HG03108 (cell line): ENCODE measurements at regions not wholly inside any gene's neighbourhood (a gene's known extent, or its start where the extent isn't known, plus 50 kb on each side); places are given as distances from the start of the nearest gene placed in this dataset.
"Not testable (repeated sequence)": the region's sequence is repeated elsewhere in the genome, so short reads cannot be mapped to it uniquely, and the experiment has no call there.

Experiments used
- ATAC-seq: cut with Tn5 transposase; IDR thresholded peaks from one replicate; pipeline ENCODE4 v1.9.1; 2021; ENCODE audit warnings: moderate library complexity; ENCODE audit not compliant: unreplicated experiment

- ATAC-seq, result no peak
These were observed 540.2 kb downstream of the CETN3 start for GRCh38 chr5:89869346-89869745.

DNA sequence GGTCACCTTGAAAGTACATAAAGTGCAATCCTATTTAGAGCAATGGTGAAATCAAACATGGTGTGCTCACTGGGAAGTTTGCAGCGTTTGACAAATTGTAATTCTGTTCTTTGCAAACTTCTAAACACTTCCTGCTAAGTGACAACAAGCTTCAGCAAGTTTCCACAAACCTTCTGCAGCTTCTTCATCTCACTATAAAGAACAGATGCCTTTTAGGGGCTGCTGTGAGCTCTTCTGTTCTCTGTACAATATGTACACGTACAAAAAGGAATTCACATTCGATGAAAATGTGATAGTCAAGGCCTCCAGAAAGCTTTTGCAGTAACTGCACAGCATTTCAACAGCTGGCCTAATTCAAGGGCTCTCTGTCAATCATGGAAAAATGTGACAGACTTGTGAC lies 543.1 kb downstream of the CETN3 start:
- no peak for ATAC-seq

DNA sequence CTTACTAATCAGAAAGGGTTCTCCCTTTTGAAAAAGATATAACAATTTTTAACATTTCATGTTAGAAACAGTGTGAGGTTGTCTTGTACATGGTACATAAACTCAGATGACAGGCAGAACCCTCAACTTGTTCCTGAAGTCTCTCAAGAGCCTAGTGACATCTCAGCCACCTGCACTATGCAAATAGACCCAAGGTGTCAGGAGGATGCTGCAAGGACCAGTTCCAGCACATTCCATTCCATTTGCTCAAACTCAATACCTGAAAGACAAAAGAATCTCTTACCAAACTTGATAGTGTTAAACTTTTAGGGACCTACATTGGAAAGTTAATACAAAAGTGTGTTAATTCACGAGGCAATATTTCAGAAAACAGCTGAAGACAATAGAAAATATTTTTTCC lies 544.6 kb downstream of the CETN3 start:
- ATAC-seq, result no peak

- no peak for ATAC-seq
These were observed 551.8 kb downstream of the CETN3 start for GRCh38 chr5:89857790-89858189.

GRCh38 chr5:89855417-89855816 lies 554.1 kb downstream of the CETN3 start:
- ATAC-seq, result no peak

DNA sequence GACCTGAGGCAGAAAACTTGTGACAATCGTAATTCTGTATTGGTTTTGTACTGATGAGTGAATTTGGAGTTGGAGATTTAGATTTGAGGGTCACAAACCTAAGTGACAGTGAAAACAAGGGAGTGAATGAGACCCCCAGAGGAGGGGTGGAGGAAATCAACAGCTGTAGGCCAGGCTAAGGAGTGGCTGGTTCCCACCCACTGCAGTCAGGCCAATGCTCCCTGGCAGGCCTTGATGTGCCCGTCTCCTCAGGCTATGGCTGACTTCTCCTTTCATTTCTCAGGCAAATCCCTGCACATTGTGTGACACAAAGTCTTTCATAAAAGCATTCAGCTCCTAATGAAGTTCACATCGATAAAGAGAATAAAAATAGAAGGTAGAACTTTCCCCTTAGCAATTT lies 557.6 kb downstream of the CETN3 start:
- ATAC-seq, result no peak

DNA sequence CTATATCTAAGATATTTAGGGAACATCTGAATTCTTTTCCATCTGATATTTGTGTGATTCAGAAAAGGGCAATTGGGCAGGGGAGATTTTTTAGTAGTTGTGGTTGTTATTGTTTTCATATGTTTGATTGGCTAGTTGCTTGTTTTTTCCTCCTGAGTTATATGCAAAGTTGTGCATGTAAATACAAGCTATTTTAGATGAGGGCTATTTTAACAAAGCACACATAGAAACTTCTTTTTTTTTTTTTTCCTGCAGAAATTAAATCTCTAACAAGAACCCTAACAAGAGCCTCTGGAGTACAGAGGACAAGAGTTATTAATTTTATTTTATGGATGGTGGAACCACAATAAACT lies 559.1 kb downstream of the CETN3 start:
- no peak for ATAC-seq

- ATAC-seq, result no peak
These were observed 559.6 kb downstream of the CETN3 start for GRCh38 chr5:89849830-89850512.

GRCh38 chr5:89847743-89848142 lies 561.8 kb downstream of the CETN3 start:
- no peak for ATAC-seq

GRCh38 chr5:89844548-89844947 lies 565.0 kb downstream of the CETN3 start:
- no peak for ATAC-seq

DNA sequence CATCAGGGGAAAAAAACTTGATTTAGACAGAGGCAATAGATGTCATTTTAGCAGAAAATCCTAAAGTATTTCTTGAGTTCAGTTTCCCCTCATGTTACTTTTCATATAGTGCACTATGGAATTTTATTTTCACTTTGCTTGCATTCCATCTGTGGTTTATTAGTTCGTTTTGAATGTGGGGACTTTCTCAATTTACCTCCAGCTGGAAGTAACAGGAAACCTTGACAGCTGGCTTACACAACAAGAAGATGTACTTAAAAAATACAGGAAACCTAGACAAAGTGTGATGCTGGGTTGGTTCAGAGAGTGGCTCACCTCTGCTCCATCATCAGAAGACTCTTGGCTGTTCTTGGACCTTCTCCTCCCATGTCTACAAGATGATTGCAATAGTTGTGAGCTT lies 567.0 kb downstream of the CETN3 start:
- ATAC-seq, result no peak

DNA sequence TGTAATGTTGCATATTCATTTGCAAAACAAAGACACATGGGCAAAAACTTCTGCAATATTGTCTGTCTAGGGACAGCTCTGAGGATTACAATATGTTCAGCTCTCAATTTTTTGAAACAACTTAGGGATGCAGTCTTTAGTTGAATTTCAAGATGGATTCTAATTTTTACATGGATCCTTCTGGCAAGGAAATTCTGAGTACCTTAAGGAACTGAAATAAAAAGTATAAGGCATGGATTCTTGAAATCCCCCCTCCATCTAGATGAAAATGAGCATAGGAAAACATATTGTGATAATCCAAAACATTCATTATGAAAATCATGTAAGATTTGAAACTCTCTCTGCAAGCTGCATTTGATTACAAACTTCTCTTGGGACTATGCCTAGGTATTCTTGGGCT lies 568.6 kb downstream of the CETN3 start:
- no peak for ATAC-seq

DNA sequence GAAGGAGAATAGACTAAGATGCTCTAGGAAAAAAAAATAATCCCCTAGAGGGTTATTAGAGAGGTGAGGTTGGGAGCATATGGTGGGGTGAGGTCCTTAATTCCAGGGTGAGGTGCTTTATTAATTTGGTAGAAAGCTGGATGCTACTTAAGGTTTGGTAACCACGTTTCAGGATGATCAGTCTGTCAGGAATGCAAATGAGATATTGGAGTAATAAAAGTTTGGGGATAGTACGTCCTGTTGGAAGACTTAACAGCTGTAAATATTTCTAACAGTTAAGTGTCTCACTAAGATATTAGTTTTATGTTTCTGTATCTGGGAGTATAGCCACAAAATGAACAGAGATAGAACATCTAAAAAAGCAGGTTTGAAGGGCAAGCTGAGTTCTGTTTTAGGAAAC lies 578.9 kb downstream of the CETN3 start:
- ATAC-seq, result no peak

DNA sequence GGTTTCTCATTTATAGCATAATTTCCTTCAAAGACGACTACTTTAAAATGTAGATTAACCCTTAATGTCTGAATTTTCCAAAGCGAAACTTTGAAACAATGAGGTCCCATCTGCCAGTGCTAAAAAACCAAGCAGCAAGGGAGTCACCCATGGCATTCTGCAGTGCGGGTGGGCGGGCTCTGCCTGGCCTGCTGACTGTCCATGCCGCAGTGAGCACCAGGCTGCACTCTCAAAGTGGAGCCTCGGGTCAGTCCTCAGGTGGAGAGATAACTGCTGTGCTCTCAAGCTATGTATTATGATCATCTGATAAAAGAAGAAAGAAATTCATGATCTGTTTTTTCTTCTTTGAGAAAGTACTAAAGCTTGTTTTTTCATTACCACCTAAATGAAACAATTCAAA lies 581.6 kb downstream of the CETN3 start:
- no peak for ATAC-seq

- ATAC-seq, result no peak
These were observed 582.2 kb downstream of the CETN3 start for GRCh38 chr5:89827359-89827758.

DNA sequence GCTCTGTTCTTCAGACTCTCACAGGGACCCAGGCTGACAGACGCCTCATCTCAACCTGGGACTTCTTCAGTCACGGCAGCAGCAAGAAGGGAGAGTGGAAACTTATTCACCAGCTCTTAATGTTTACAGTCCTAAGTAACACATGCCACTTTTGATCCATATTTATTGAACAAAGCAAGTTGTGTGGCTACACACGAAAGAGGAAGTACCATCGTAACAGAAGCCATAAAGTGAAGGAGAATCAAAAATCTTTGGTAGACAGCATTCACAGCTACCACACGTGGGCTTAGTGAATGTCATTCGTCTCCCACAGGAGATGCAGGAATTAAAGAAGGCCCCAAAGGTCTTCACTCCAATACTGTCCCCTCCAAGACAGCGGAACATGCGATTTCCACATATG lies 582.6 kb downstream of the CETN3 start:
- ATAC-seq, result no peak

- no peak for ATAC-seq
These were observed 586.5 kb downstream of the CETN3 start for GRCh38 chr5:89823046-89823445.

DNA sequence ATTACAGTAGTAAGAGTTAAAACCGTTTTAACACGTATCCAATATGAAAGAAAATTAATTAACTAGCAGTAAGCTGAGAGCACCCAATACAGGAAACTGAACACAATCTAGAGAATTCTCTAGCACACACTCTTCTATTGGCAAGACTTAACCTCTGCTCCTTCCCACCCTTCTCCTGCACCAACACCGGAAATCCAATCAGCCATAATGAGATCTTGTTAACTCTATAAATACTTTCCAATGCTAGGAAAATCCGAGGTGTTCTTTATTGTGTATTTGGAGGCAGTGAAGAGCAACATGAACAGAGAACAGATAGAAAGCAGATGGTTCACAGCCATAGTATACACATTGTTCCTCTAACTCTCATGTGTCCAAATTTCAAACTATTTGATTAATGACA lies 591.7 kb downstream of the CETN3 start:
- ATAC-seq, result no peak

DNA sequence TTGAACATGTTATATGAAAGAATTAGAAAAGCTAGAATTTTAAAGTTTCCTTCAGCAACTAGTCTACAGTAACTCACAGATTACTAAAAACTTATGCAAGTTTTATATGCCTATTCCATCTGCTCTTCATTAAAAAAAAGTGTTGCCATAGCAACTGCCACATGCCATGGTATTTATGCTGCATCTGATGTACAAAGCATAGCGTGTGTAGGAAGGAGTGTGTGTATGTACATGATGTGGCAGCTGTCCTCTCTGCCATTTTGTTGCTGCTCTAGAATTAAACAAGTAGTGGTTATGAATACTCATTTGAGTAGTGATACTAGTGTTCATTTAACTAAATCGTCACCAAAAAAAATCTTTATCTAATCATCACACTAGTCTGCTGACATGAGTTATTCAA lies 593.5 kb downstream of the CETN3 start:
- ATAC-seq, result no peak

DNA sequence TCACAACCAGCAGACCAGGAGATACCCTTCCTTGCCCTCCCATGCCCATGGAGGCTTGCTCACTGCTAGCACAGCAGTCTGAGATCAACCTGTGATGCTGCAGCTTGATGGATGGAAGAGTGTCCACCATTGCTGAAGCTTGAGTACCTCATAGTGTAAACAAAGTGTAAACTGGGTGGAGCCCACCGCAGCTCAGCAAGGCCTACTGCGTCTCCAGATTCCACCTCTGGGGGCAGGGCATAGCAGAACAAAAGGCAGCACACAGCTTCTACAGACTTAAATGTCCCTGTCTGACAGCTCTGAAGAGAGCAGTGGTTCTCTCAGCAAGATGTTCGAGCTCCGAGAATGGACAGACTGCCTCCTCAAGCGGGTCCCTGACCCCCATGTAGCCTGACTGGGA lies 608.8 kb downstream of the CETN3 start:
- not testable (repeated sequence) for ATAC-seq

DNA sequence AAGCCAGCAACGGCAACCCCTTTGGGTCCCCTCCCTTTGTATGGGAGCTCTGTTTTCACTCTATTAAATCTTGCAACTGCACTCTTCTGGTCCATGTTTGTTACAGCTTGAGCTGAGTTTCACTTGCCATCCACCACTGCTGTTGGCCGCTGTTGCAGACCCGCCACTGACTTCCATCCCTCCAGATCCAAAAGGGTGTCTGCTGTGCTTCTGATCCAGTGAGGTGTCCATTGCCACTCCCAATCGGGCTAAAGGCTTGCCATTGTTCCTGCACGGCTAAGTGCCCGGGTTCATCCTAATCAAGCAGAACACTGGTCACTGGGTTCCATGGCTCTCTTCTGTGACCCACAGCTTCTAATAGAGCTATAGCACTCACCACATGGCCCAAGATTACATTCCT lies 615.1 kb downstream of the CETN3 start:
- ATAC-seq, result not testable (repeated sequence)

DNA sequence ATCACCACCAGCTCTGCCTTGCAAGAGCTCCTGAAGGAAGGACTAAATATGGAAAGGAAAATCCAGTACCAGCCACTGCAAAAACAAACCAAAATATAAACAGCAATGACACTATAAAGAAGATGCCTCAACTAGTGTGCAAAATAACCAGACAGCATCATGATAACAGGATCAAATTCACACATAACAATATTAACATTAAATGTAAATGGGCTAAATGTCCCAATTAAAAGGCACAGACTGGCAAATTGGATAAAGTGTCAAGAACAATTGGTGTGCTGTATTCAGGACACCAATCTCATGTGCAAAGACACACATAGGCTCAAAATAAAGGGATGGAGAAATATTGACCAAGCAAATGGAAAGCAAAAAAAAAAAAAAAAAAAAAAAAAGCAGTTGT lies 629.8 kb downstream of the CETN3 start:
- ATAC-seq, result not testable (repeated sequence)

GRCh38 chr5:89777758-89778157 lies 631.8 kb downstream of the CETN3 start:
- ATAC-seq, result no peak

GRCh38 chr5:89769975-89770374 lies 639.6 kb downstream of the CETN3 start:
- ATAC-seq, result no peak
